IMR-90 (cell line): ENCODE measurements at regions not wholly inside any gene's neighbourhood (a gene's known extent, or its start where the extent isn't known, plus 50 kb on each side); places are given as distances from the start of the nearest gene placed in this dataset.
A peak's percentile ranks its signal among the peaks of the same experiment; 100 is the strongest.

Experiments used
- ATAC-seq: fragments of 200-7000 bp; cut with Tn5 transposase; 2 replicates; pipeline ENCODE4 v1.9.1; 2020; ENCODE audit warnings: low read depth, mild to moderate bottlenecking, moderate library complexity
- BruUV-seq: library from RNA; stranded (reverse); fragments of 400-500 nt; replicated peaks from 2 replicates; lab custom pipeline; 2021; lab: Mats Ljungman, UMichigan
- CTCF ChIA-PET: fragments of 300-600 bp; formaldehyde crosslinking; extraction: SDS; loops from one replicate; lab custom pipeline; 2021; ENCODE audit warnings: antibody characterized with exemption; lab: Yijun Ruan, JAX
- POLR2A ChIA-PET: fragments of 300-600 bp; sonication (Branson Sonifier 250); formaldehyde crosslinking; loops from one replicate; lab custom pipeline; 2022; ENCODE audit warnings: antibody characterized with exemption; ENCODE audit not compliant: unreplicated experiment; lab: Charles Lee
- DNase-seq: peaks from one replicate; pipeline ENCODE4 v3.0.0; 2013
- H2AFZ ChIP-seq: replicated peaks from 2 replicates; pipeline ENCODE3; 2013; ENCODE audit warnings: low read length, mild to moderate bottlenecking; ENCODE audit not compliant: poor library complexity
- H2AK5ac ChIP-seq: 2 replicates; pipeline ENCODE4 v1.6.1; 2013; ENCODE audit warnings: low read depth, low read length, inconsistent platforms
- H2AK9ac ChIP-seq: replicated peaks from 2 replicates; pipeline ENCODE3; 2013; ENCODE audit warnings: mild to moderate bottlenecking, low read depth, low read length, moderate library complexity; ENCODE audit not compliant: poor library complexity
- H2BK120ac ChIP-seq: 2 replicates; pipeline ENCODE4 v1.6.1; 2013; ENCODE audit warnings: low read depth, low read length, inconsistent platforms
- H2BK15ac ChIP-seq: 3 replicates; pipeline ENCODE4 v1.6.1; 2013; ENCODE audit warnings: low read depth, low read length, inconsistent platforms
- H2BK20ac ChIP-seq: 2 replicates; pipeline ENCODE4 v1.6.1; 2013; ENCODE audit warnings: low read depth, mild to moderate bottlenecking, inconsistent platforms, low read length, moderate library complexity
- H2BK5ac ChIP-seq: 2 replicates; pipeline ENCODE4 v1.6.1; 2013; ENCODE audit warnings: mild to moderate bottlenecking, low read depth, low read length, inconsistent platforms; ENCODE audit not compliant: poor library complexity, severe bottlenecking
- H3K14ac ChIP-seq: replicated peaks from 2 replicates; pipeline ENCODE4 v1.6.1; 2013; ENCODE audit warnings: low read depth, low read length, inconsistent platforms
- H3K18ac ChIP-seq: 2 replicates; pipeline ENCODE4 v1.6.1; 2013; ENCODE audit warnings: low read depth, low read length, control low read depth
- H3K23ac ChIP-seq: 2 replicates; pipeline ENCODE4 v1.6.1; 2013; ENCODE audit warnings: low read depth, low read length, inconsistent platforms
- H3K27ac ChIP-seq: 2 replicates; pipeline ENCODE4 v1.5.1; 2013; ENCODE audit warnings: mild to moderate bottlenecking, control low read depth, low read length; ENCODE audit not compliant: insufficient read depth
- H3K27me3 ChIP-seq: 2 replicates; pipeline ENCODE4 v1.6.1; 2013; ENCODE audit warnings: low read length; ENCODE audit not compliant: control insufficient read depth, insufficient read depth
- H3K36me3 ChIP-seq: 2 replicates; pipeline ENCODE4 v1.6.1; 2013; ENCODE audit warnings: low read length, mixed read lengths; ENCODE audit not compliant: control insufficient read depth, insufficient read depth
- H3K4ac ChIP-seq: 2 replicates; pipeline ENCODE4 v1.6.1; 2013; ENCODE audit warnings: low read depth, low read length, inconsistent platforms
- H3K4me1 ChIP-seq: 2 replicates; pipeline ENCODE4 v1.6.1; 2013; ENCODE audit warnings: low read length, mixed read lengths; ENCODE audit not compliant: control insufficient read depth, insufficient read depth
- H3K4me2 ChIP-seq: 2 replicates; pipeline ENCODE4 v1.6.1; 2013; ENCODE audit warnings: low read depth, mild to moderate bottlenecking, control low read depth, low read length, moderate library complexity
- H3K4me3 ChIP-seq: 2 replicates; pipeline ENCODE4 v1.5.1; 2013; ENCODE audit warnings: low read depth, mild to moderate bottlenecking, control low read depth, low read length, moderate library complexity; ENCODE audit not compliant: insufficient read depth
- H3K56ac ChIP-seq: 2 replicates; pipeline ENCODE4 v1.6.1; 2013; ENCODE audit warnings: low read length, inconsistent platforms; ENCODE audit not compliant: insufficient read depth; ENCODE audit errors: extremely low read depth
- H3K79me1 ChIP-seq, 2 experiments: 2 replicates each; pipeline ENCODE4 v1.6.1; 2013; ENCODE audit warnings: low read length in 2 of 2, inconsistent platforms in 1 of 2, low read depth in 1 of 2
- H3K9ac ChIP-seq: 2 replicates; pipeline ENCODE4 v1.6.1; 2013; ENCODE audit warnings: low read depth, low read length, control low read depth
- H3K9me1 ChIP-seq: 2 replicates; pipeline ENCODE4 v1.6.1; 2013; ENCODE audit warnings: low read length, inconsistent platforms; ENCODE audit not compliant: insufficient read depth
- H3K9me3 ChIP-seq: 2 replicates; pipeline ENCODE4 v1.6.1; 2013; ENCODE audit warnings: low read length; ENCODE audit not compliant: control insufficient read depth, insufficient read depth
- H4K20me1 ChIP-seq: 2 replicates; pipeline ENCODE4 v1.6.1; 2013; ENCODE audit warnings: low read length, inconsistent platforms; ENCODE audit not compliant: insufficient read depth
- H4K5ac ChIP-seq: 2 replicates; pipeline ENCODE4 v1.6.1; 2013; ENCODE audit warnings: mild to moderate bottlenecking, low read depth, low read length, control low read depth
- H4K8ac ChIP-seq, 2 experiments: 2 replicates each; pipeline ENCODE4 v1.6.1; 2013; ENCODE audit warnings: low read depth in 2 of 2, low read length in 2 of 2, control low read depth in 1 of 2, inconsistent platforms in 1 of 2
- H4K91ac ChIP-seq: 2 replicates; pipeline ENCODE4 v1.6.1; 2013; ENCODE audit warnings: low read depth, low read length, inconsistent platforms; ENCODE audit not compliant: insufficient read depth
- CHD1 ChIP-seq: IDR thresholded peaks from 2 replicates; pipeline ENCODE4 v1.6.1; 2012; ENCODE audit warnings: low read depth, low read length, improper control_type of control experiment
- FOS ChIP-seq: fragments of 150-350 bp; IDR thresholded peaks from 2 replicates; pipeline ENCODE4 v1.6.1; 2016; ENCODE audit warnings: low read depth, low read length
- RAD21 ChIP-seq: IDR thresholded peaks from 2 replicates; pipeline ENCODE4 v1.6.1; 2012; ENCODE audit warnings: low read length, improper control_type of control experiment
- USF2 ChIP-seq: fragments of 150-350 bp; IDR thresholded peaks from 2 replicates; pipeline ENCODE4 v1.6.1; 2017; ENCODE audit warnings: mild to moderate bottlenecking, antibody characterized with exemption, low read length, low read depth
- WGBS, 2 experiments: methylation state at CpG; one replicate each; pipeline versions ENCODE4 v1.1.5 to v1.1.7; 2013; ENCODE audit warnings: missing lambda C conversion rate in 2 of 2; ENCODE audit not compliant: insufficient read length in 1 of 2; ENCODE audit errors: extremely low coverage in 2 of 2; 5-methylcytosine and 5-hydroxymethylcytosine counted together
- dilution Hi-C: fragments of 300-500 bp; cut with HindIII; formaldehyde crosslinking; loops from one replicate; pipeline ENCODE4 v1.14.3; 2018; ENCODE audit warnings: low sequenced_read_pairs; ENCODE audit not compliant: unreplicated experiment
- in situ Hi-C: fragments of 300-500 bp; cut with MboI; formaldehyde crosslinking; loops from 3 replicates; pipeline ENCODE4 v1.14.3; 2019; ENCODE audit warnings: low sequenced_read_pairs, inconsistent platforms, mixed read lengths
- intact Hi-C: fragments of 100-400 bp; cut with micrococcal nuclease; formaldehyde crosslinking; loops from 2 replicates; pipeline ENCODE4 v1.10.0; 2022

GRCh38 chrX:8851231-8851886, 50.2 kb upstream of the FAM9A start:
- H3K9me1 ChIP-seq, result no peaks in the 10 kb centered on the region
- H3K9ac ChIP-seq, result no peak overlapping the region
- H4K20me1 ChIP-seq, result no peaks in the 10 kb centered on the region
- CTCF ChIA-PET, result no interaction called here
- H3K79me1 ChIP-seq, result no peaks in the 10 kb centered on the region
- no peak overlapping the region for H3K14ac ChIP-seq
- no peak overlapping the region for H4K91ac ChIP-seq
- H2BK15ac ChIP-seq, result no peak overlapping the region
- POLR2A ChIA-PET, result no interaction called here
- H3K27ac ChIP-seq, result no peak overlapping the region
- H4K8ac ChIP-seq, result no peak overlapping the region
- H3K9me3 ChIP-seq, result no peaks in the 10 kb centered on the region
- H3K27me3 ChIP-seq, result no peaks in the 10 kb centered on the region
- WGBS, 2 experiments, result 52% methylated on average over 3 of the region's 11 CpGs; no CpG with 5 or more reads in 1 of the 2 experiments
- in situ Hi-C loops (no loop called here), intact Hi-C loops (no loop called here), dilution Hi-C loops (no loop called here)
- H2BK120ac ChIP-seq, result no peak overlapping the region
- no peak for ATAC-seq
- BruUV-seq, result no TSS peak
- H3K56ac ChIP-seq, result no peak overlapping the region
- no peak overlapping the region for H3K4me2 ChIP-seq
- no peak overlapping the region for H3K23ac ChIP-seq
- H4K5ac ChIP-seq, result no peak overlapping the region
- no peak overlapping the region for H2BK20ac ChIP-seq
- no peak for TF ChIP-seq RAD21
- TF ChIP-seq USF2, result no peak
- TF ChIP-seq FOS, result no peak
- TF ChIP-seq CHD1, result no peak
- no peak overlapping the region for H3K18ac ChIP-seq
- no peaks in the 10 kb centered on the region for H3K36me3 ChIP-seq
- H3K4ac ChIP-seq, result no peak overlapping the region
- no peak overlapping the region for H2AK9ac ChIP-seq
- H3K4me3 ChIP-seq, result no peak overlapping the region
- peak; percentile 34 for DNase-seq
- H3K4me1 ChIP-seq, result peaks cover 7% of the 10 kb centered on the region
- H2BK5ac ChIP-seq, result no peak overlapping the region
- H2AFZ ChIP-seq, result no peak overlapping the region
- no peak overlapping the region for H2AK5ac ChIP-seq
